ENCODE measurements at regions not wholly inside any gene's neighbourhood (a gene's known extent, or its start where the extent isn't known, plus 50 kb on each side); places are given as distances from the start of the nearest gene placed in this dataset.

- H3K4me3 ChIP-seq, result no peak overlapping the region
- intact Hi-C loops (cut with DNase I), result no loop called here
- no peak for TF ChIP-seq EP300 (IDR thresholded peaks at IDR 0.05)
- no peak for TF ChIP-seq CTCF (IDR thresholded peaks at IDR 0.05)
- TF ChIP-seq POLR2A (IDR thresholded peaks at IDR 0.05; ENCODE audit: low read depth), result no peak
- no peak for TF ChIP-seq POLR2AphosphoS5 (IDR thresholded peaks at IDR 0.05)
- DNase-seq (ENCODE audit: extremely low spot score), result no peak
- WGBS, result 100% methylated on average over 1 of the region's 8 CpGs
- no peaks in the 10 kb centered on the region for H3K9me3 ChIP-seq
- H3K4me1 ChIP-seq, result peaks cover 0 to 6% (median 2%) of the 10 kb centered on the region in 4 donors
- H3K27ac ChIP-seq (replicated peaks in 1 of 4), result no peak overlapping the region
- H3K27me3 ChIP-seq, result no peaks in the 10 kb centered on the region
- no peaks in the 10 kb centered on the region for H3K36me3 ChIP-seq
These were observed 150.9 kb upstream of the UNC5B start for GRCh38 chr10:71061472-71061871.

- intact Hi-C loops (cut with DNase I), result no loop called here
- 92% methylated on average over 3 of the region's 5 CpGs for whole genome bisulfite sequencing
- no peaks in the 10 kb centered on the region for H3K9me3 ChIP-seq
- no peaks in the 10 kb centered on the region for H3K36me3 ChIP-seq
- TF ChIP-seq EP300 (IDR thresholded peaks at IDR 0.05), result no peak
- no peak overlapping the region for H3K4me3 ChIP-seq
- H3K4me1 ChIP-seq, result peaks cover 0 to 6% (median 2%) of the 10 kb centered on the region in 4 donors
- H3K27ac ChIP-seq (replicated peaks in 1 of 4), result no peak overlapping the region
- H3K27me3 ChIP-seq, result no peaks in the 10 kb centered on the region
- DNase-seq (ENCODE audit: extremely low spot score), result no peak
These were observed 150.2 kb upstream of the UNC5B start for GRCh38 chr10:71062156-71062555.

GRCh38 chr10:71063401-71063800 is 149.0 kb upstream of the UNC5B start:
- DNase-seq (ENCODE audit: extremely low spot score), result no peak
- Histone ChIP-seq H3K27ac (replicated peaks in 1 of 4) (no peak overlapping the region), H3K4me3 (no peak overlapping the region), H3K9me3 (no peaks in the 10 kb centered on the region), H3K4me1 (peaks cover 0 to 8% (median 3%) of the 10 kb centered on the region in 4 donors), H3K27me3 (no peaks in the 10 kb centered on the region), H3K36me3 (no peaks in the 10 kb centered on the region)
- no peak for TF ChIP-seq CTCF (IDR thresholded peaks at IDR 0.05)
- TF ChIP-seq POLR2A (IDR thresholded peaks at IDR 0.05; ENCODE audit: low read depth), result no peak
- TF ChIP-seq POLR2AphosphoS5 (IDR thresholded peaks at IDR 0.05), result no peak
- no peak for TF ChIP-seq EP300 (IDR thresholded peaks at IDR 0.05)
- WGBS, result 76% methylated on average over 7 of the region's 7 CpGs
- intact Hi-C loops (cut with DNase I), result no loop called here

GRCh38 chr10:71064413-71065118 is 147.8 kb upstream of the UNC5B start:
- Histone ChIP-seq H3K27ac (replicated peaks in 1 of 4) (no peak overlapping the region), H3K9me3 (no peaks in the 10 kb centered on the region), H3K36me3 (no peaks in the 10 kb centered on the region), H3K4me1 (peaks cover 0 to 14% (median 6%) of the 10 kb centered on the region in 4 donors), H3K27me3 (no peaks in the 10 kb centered on the region), H3K4me3 (no peak overlapping the region)
- WGBS, result 55% methylated on average over 13 of the region's 13 CpGs
- TF ChIP-seq EP300 (IDR thresholded peaks at IDR 0.05) (no peak), POLR2A (IDR thresholded peaks at IDR 0.05; ENCODE audit: low read depth) (no peak), POLR2AphosphoS5 (IDR thresholded peaks at IDR 0.05) (no peak), CTCF (IDR thresholded peaks at IDR 0.05) (no peak)
- DNase-seq (ENCODE audit: extremely low spot score), result no peak
- intact Hi-C loops (cut with DNase I), result no loop called here

GRCh38 chr10:71065659-71066058 is 146.7 kb upstream of the UNC5B start:
- H3K9me3 ChIP-seq, result no peaks in the 10 kb centered on the region
- peaks cover 0 to 14% (median 6%) of the 10 kb centered on the region in 4 donors for H3K4me1 ChIP-seq
- TF ChIP-seq EP300 (IDR thresholded peaks at IDR 0.05), result no peak
- no peak for TF ChIP-seq CTCF (IDR thresholded peaks at IDR 0.05)
- no peak for TF ChIP-seq POLR2AphosphoS5 (IDR thresholded peaks at IDR 0.05)
- no peak for TF ChIP-seq POLR2A (IDR thresholded peaks at IDR 0.05; ENCODE audit: low read depth)
- no peak overlapping the region for H3K4me3 ChIP-seq
- no peaks in the 10 kb centered on the region for H3K27me3 ChIP-seq
- 75% methylated on average over 2 of the region's 4 CpGs for WGBS
- intact Hi-C loops (cut with DNase I), result no loop called here
- no peak overlapping the region for H3K27ac ChIP-seq (replicated peaks in 1 of 4)
- DNase-seq (ENCODE audit: extremely low spot score), result no peak
- no peaks in the 10 kb centered on the region for H3K36me3 ChIP-seq
